ENCODE measurements at regions not wholly inside any gene's neighbourhood (a gene's known extent, or its start where the extent isn't known, plus 50 kb on each side); places are given as distances from the start of the nearest gene placed in this dataset.

- TF ChIP-seq EP300 (IDR thresholded peaks at IDR 0.05; ENCODE audit: low read depth in 2 of 2, low read length in 2 of 2) (no peak), EP300 (CRISPR knock-in tag; IDR thresholded peaks at IDR 0.05; ENCODE audit: borderline replicate concordance) (no peak), ESRRA (CRISPR knock-in tag; IDR thresholded peaks at IDR 0.05; ENCODE audit: low read depth) (no peak), CTCF (CRISPR knock-in tag; IDR thresholded peaks at IDR 0.05) (no peak), ZNF143 (CRISPR knock-in tag; IDR thresholded peaks at IDR 0.05) (no peak), NR2C2 (CRISPR knock-in tag; IDR thresholded peaks at IDR 0.05; ENCODE audit: borderline replicate concordance) (no peak), NR3C1 (CRISPR knock-in tag; IDR thresholded peaks at IDR 0.05) (no peak), RAD21 (CRISPR knock-in tag; IDR thresholded peaks at IDR 0.05) (no peak), TBP (CRISPR knock-in tag; IDR thresholded peaks at IDR 0.05) (no peak), NFYB (CRISPR knock-in tag; IDR thresholded peaks at IDR 0.05) (no peak), ZNF530 (CRISPR knock-in tag; IDR thresholded peaks at IDR 0.05; ENCODE audit: low read depth) (no peak), BORCS8-MEF2B (CRISPR knock-in tag; IDR thresholded peaks at IDR 0.05) (no peak), HNF4A (CRISPR knock-in tag; IDR thresholded peaks at IDR 0.05) (no peak)
- TF ChIP-seq, protein P1, sequence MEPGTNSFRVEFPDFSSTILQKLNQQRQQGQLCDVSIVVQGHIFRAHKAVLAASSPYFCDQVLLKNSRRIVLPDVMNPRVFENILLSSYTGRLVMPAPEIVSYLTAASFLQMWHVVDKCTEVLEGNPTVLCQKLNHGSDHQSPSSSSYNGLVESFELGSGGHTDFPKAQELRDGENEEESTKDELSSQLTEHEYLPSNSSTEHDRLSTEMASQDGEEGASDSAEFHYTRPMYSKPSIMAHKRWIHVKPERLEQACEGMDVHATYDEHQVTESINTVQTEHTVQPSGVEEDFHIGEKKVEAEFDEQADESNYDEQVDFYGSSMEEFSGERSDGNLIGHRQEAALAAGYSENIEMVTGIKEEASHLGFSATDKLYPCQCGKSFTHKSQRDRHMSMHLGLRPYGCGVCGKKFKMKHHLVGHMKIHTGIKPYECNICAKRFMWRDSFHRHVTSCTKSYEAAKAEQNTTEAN (CRISPR knock-in tag; conservative IDR thresholded peaks at IDR 0.05) = no peak
Measured at GRCh38 chr4:3670521-3671519, 95.4 kb upstream of the ADRA2C start.
